Breast epithelium (tissue), 3 donors: ENCODE measurements at regions not wholly inside any gene's neighbourhood (a gene's known extent, or its start where the extent isn't known, plus 50 kb on each side); places are given as distances from the start of the nearest gene placed in this dataset.

Experiments used
- CTCF ChIP-seq, 3 donors: fragments of 450-650 bp; IDR thresholded peaks; one replicate each; pipeline ENCODE4 v1.5.1; 2016 to 2017; ENCODE audit warnings: antibody characterized with exemption in 3 of 3, mild to moderate bottlenecking in 3 of 3, moderate library complexity in 3 of 3
- POLR2A ChIP-seq: fragments of 450-650 bp; IDR thresholded peaks from one replicate; pipeline ENCODE4 v1.6.1; 2016; ENCODE audit warnings: antibody characterized with exemption, mild to moderate bottlenecking, moderate library complexity

DNA sequence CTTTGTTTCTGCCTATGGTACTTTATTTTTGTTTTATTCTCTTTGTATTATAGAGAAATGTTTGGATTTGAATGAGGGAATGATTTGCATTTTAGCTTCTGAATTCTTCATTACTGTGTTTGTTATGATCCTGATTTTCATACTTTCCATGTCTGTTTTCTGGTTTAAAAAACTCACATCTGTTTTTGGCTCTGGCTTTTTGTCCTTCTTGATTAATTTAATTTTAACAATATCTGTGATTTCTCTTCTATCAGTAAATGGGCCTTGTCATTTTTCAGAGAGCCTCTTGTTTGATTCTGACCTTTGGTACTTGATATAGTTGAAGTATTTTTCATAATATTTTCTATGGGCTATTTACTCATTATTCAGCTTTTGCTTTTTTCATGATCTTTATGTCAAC is 341.6 kb upstream of the HAND2 start:
- TF ChIP-seq CTCF (IDR thresholded peaks at IDR 0.05) (no peak), POLR2A (no peak)
